Pulmonary artery endothelial cell (primary cell): ENCODE measurements at regions not wholly inside any gene's neighbourhood (a gene's known extent, or its start where the extent isn't known, plus 50 kb on each side); places are given as distances from the start of the nearest gene placed in this dataset.
"Not testable (repeated sequence)": the region's sequence is repeated elsewhere in the genome, so short reads cannot be mapped to it uniquely, and the experiment has no call there.

Experiments
- DNase-seq: peaks from one replicate; pipeline ENCODE4 v3.0.0-alpha.2; 2011; ENCODE audit warnings: low read depth, low spot score

GRCh38 chrX:40414335-40414734 lies 166.4 kb upstream of the ATP6AP2 start:
- no peak for DNase-seq

- DNase-seq = no peak
Measured at GRCh38 chrX:40411340-40412111, 169.2 kb upstream of the ATP6AP2 start.

GRCh38 chrX:40410859-40411258 lies 169.9 kb upstream of the ATP6AP2 start:
- DNase-seq = no peak

- no peak for DNase-seq
Measured at GRCh38 chrX:40406330-40406859, 174.4 kb upstream of the ATP6AP2 start.

- no peak for DNase-seq
Measured at GRCh38 chrX:40405399-40405798, 175.4 kb upstream of the ATP6AP2 start.

GRCh38 chrX:40403757-40404156 lies 177.0 kb upstream of the ATP6AP2 start:
- DNase-seq = no peak

GRCh38 chrX:40402831-40403533 lies 177.8 kb upstream of the ATP6AP2 start:
- no peak for DNase-seq

- DNase-seq = no peak
Measured at GRCh38 chrX:40395102-40395501, 185.7 kb upstream of the ATP6AP2 start.

- DNase-seq = no peak
Measured at GRCh38 chrX:40394302-40394701, 186.5 kb upstream of the ATP6AP2 start.

- no peak for DNase-seq
Measured at GRCh38 chrX:40392599-40392998, 188.2 kb upstream of the ATP6AP2 start.

GRCh38 chrX:40391662-40392061 lies 189.1 kb upstream of the ATP6AP2 start:
- no peak for DNase-seq

- DNase-seq = no peak
Measured at GRCh38 chrX:40389555-40389954, 191.2 kb upstream of the ATP6AP2 start.

GRCh38 chrX:40388441-40388840 lies 192.3 kb upstream of the ATP6AP2 start:
- no peak for DNase-seq

GRCh38 chrX:40387869-40388268 lies 192.9 kb upstream of the ATP6AP2 start:
- not testable (repeated sequence) for DNase-seq

- not testable (repeated sequence) for DNase-seq
Measured at GRCh38 chrX:40387311-40387710, 193.5 kb upstream of the ATP6AP2 start.

- no peak for DNase-seq
Measured at GRCh38 chrX:40385682-40386081, 195.1 kb upstream of the ATP6AP2 start.

GRCh38 chrX:40385256-40385655 lies 195.5 kb upstream of the ATP6AP2 start:
- no peak for DNase-seq

- DNase-seq = no peak
Measured at GRCh38 chrX:40383969-40384368, 196.8 kb upstream of the ATP6AP2 start.

GRCh38 chrX:40383360-40383759 lies 197.4 kb upstream of the ATP6AP2 start:
- no peak for DNase-seq

GRCh38 chrX:40380655-40381488 lies 199.9 kb upstream of the ATP6AP2 start:
- no peak for DNase-seq

GRCh38 chrX:40377684-40378083 lies 203.1 kb upstream of the ATP6AP2 start:
- no peak for DNase-seq

GRCh38 chrX:40374486-40374885 lies 206.3 kb upstream of the ATP6AP2 start:
- no peak for DNase-seq
